IPS-NIHi11 (cell line): ENCODE measurements at regions not wholly inside any gene's neighbourhood (a gene's known extent, or its start where the extent isn't known, plus 50 kb on each side); places are given as distances from the start of the nearest gene placed in this dataset.

Experiments used
- DNase-seq: peaks from one replicate; pipeline ENCODE4 v3.0.0; 2012; ENCODE audit warnings: mixed read lengths, low spot score

- no peak for DNase-seq
Observed at GRCh38 chr6:44049989-44050871, 77.0 kb downstream of the MRPL14 start.

GRCh38 chr6:44049163-44049988 lies 77.9 kb downstream of the MRPL14 start:
- no peak for DNase-seq

GRCh38 chr6:44048277-44048676 lies 79.0 kb downstream of the MRPL14 start:
- DNase-seq: no peak

- DNase-seq: no peak
Observed at GRCh38 chr6:44047801-44048200, 79.5 kb downstream of the MRPL14 start.

- no peak for DNase-seq
Observed at GRCh38 chr6:44047179-44047546, 80.1 kb downstream of the MRPL14 start.

- no peak for DNase-seq
Observed at GRCh38 chr6:44046516-44047178, 80.6 kb downstream of the MRPL14 start.

- no peak for DNase-seq
Observed at GRCh38 chr6:44045672-44046015, 81.6 kb downstream of the MRPL14 start.

GRCh38 chr6:44044940-44045671 lies 82.1 kb downstream of the MRPL14 start:
- no peak for DNase-seq

- DNase-seq: no peak
Observed at GRCh38 chr6:44044154-44044539, 83.1 kb downstream of the MRPL14 start.

- peak; percentile 54 for DNase-seq
Observed at GRCh38 chr6:44043479-44044153, 83.6 kb downstream of the MRPL14 start.

- DNase-seq: no peak
Observed at GRCh38 chr6:44042989-44043478, 84.2 kb downstream of the MRPL14 start.

GRCh38 chr6:44042261-44042988 lies 84.8 kb downstream of the MRPL14 start:
- no peak for DNase-seq

GRCh38 chr6:44041461-44042260 lies 85.6 kb downstream of the MRPL14 start:
- DNase-seq: no peak

GRCh38 chr6:44040786-44041185 lies 86.5 kb downstream of the MRPL14 start:
- no peak for DNase-seq

GRCh38 chr6:44039839-44040350 lies 87.4 kb downstream of the MRPL14 start:
- DNase-seq: no peak

- no peak for DNase-seq
Observed at GRCh38 chr6:44039191-44039719, 88.0 kb downstream of the MRPL14 start.

GRCh38 chr6:44038543-44039065 lies 88.6 kb downstream of the MRPL14 start:
- no peak for DNase-seq

- no peak for DNase-seq
Observed at GRCh38 chr6:44037847-44038542, 89.3 kb downstream of the MRPL14 start.
